ENCODE measurements at regions not wholly inside any gene's neighbourhood (a gene's known extent, or its start where the extent isn't known, plus 50 kb on each side); places are given as distances from the start of the nearest gene placed in this dataset.

DNA sequence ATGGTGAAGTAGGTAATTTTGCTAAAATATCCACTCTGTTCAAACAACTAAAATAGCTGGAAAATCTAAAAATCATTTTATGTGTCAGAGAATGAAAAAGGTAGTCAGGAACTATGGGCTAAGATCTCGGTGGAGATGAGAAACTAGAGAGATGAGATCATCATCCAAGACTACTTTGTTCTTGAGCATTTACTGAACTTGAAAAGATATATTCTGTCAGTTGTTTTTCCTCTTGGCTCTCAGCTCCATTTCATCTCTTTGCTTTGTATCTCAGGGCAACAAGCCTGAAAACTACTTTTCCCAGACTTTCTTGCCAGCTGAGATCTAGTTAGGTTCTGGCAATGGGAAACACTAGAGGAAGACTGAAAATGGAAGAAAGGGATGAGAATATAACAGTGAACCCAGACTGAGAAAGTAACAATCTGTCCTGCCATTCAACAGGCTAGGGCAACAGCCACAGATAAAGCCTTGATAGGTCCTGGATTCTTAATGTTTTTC, 346.2 kb upstream of the MEX3C start:
- H3K4me3 ChIP-seq (ENCODE audit: low read length) = no peak overlapping the region
- no peaks in the 10 kb centered on the region for H3F3A ChIP-seq (ENCODE audit: insufficient read depth, low read length)
- peaks cover 18% of the 10 kb centered on the region for H3K4me1 ChIP-seq (ENCODE audit: low read length)
- H3K9ac ChIP-seq (ENCODE audit: low read length) = no peak overlapping the region
- no peaks in the 10 kb centered on the region for H3K36me3 ChIP-seq (replicated peaks; ENCODE audit: insufficient read depth, low read length)
- DNase-seq = no peak
- H2AFZ ChIP-seq (ENCODE audit: low read length) = peak overlapping the region; percentile 1; the same call in 1 of the 2 replicates
- peak overlapping the region; percentile 17; the same call in 1 of the 2 replicates for H3K4me2 ChIP-seq (ENCODE audit: low read depth, low read length)
- TF ChIP-seq EZH2phosphoT487 (IDR thresholded peaks at IDR 0.05; ENCODE audit: low read length) = no peak
- TF ChIP-seq, protein P1, sequence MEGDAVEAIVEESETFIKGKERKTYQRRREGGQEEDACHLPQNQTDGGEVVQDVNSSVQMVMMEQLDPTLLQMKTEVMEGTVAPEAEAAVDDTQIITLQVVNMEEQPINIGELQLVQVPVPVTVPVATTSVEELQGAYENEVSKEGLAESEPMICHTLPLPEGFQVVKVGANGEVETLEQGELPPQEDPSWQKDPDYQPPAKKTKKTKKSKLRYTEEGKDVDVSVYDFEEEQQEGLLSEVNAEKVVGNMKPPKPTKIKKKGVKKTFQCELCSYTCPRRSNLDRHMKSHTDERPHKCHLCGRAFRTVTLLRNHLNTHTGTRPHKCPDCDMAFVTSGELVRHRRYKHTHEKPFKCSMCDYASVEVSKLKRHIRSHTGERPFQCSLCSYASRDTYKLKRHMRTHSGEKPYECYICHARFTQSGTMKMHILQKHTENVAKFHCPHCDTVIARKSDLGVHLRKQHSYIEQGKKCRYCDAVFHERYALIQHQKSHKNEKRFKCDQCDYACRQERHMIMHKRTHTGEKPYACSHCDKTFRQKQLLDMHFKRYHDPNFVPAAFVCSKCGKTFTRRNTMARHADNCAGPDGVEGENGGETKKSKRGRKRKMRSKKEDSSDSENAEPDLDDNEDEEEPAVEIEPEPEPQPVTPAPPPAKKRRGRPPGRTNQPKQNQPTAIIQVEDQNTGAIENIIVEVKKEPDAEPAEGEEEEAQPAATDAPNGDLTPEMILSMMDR (IDR thresholded peaks at IDR 0.05; ENCODE audit: low read length) = no peak
- no peak for TF ChIP-seq EZH2 (optimal IDR thresholded peaks at IDR 0.05; ENCODE audit: low read depth, low read length)
- H3K79me2 ChIP-seq (ENCODE audit: low read length) = no peaks in the 10 kb centered on the region
- H4K20me1 ChIP-seq (ENCODE audit: insufficient read depth, low read length) = no peaks in the 10 kb centered on the region
- no peaks in the 10 kb centered on the region for H3K9me2 ChIP-seq (replicated peaks; ENCODE audit: insufficient read depth, low read length)
- no peaks in the 10 kb centered on the region for H3K27me3 ChIP-seq (replicated peaks; ENCODE audit: insufficient read depth, low read length)
- H3K9me3 ChIP-seq (replicated peaks; ENCODE audit: insufficient read depth, low read length) = no peaks in the 10 kb centered on the region
- no peak overlapping the region for H3K27ac ChIP-seq (ENCODE audit: low read length)

DNA sequence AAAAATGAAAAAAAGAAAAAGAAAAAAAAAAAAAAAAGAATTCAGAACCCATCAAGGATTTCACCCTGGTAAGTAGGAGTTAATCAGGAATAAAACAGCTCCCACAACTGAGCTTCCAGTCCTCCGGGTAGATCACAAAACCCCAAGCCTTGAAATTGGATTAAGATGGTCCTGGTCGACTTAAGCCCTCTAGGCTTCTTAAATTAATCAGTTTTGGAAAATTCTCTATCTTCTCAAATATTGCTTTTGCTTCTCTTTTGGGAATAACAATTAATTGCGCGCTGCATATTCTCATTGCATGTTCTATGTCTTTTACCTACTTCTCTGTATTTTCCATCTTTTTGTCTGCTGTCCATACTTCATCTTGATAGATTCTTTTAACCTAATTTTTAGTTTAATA, 348.0 kb upstream of the MEX3C start:
- TF ChIP-seq EZH2phosphoT487 (IDR thresholded peaks at IDR 0.05; ENCODE audit: low read length) (no peak), EZH2 (optimal IDR thresholded peaks at IDR 0.05; ENCODE audit: low read depth, low read length) (no peak)
- TF ChIP-seq, protein P1 (IDR thresholded peaks at IDR 0.05; ENCODE audit: low read length) = no peak
- no peaks in the 10 kb centered on the region for H3K79me2 ChIP-seq (ENCODE audit: low read length)
- H3K4me1 ChIP-seq (ENCODE audit: low read length) = peaks cover 18% of the 10 kb centered on the region
- no peak overlapping the region for H2AFZ ChIP-seq (ENCODE audit: low read length)
- H3F3A ChIP-seq (ENCODE audit: insufficient read depth, low read length) = no peaks in the 10 kb centered on the region
- no peak overlapping the region for H3K4me2 ChIP-seq (ENCODE audit: low read depth, low read length)
- H3K27ac ChIP-seq (ENCODE audit: low read length) = no peak overlapping the region
- H3K9me3 ChIP-seq (replicated peaks; ENCODE audit: insufficient read depth, low read length) = no peaks in the 10 kb centered on the region
- no peaks in the 10 kb centered on the region for H3K9me2 ChIP-seq (replicated peaks; ENCODE audit: insufficient read depth, low read length)
- DNase-seq = no peak
- H3K27me3 ChIP-seq (replicated peaks; ENCODE audit: insufficient read depth, low read length) = no peaks in the 10 kb centered on the region
- no peak overlapping the region for H3K9ac ChIP-seq (ENCODE audit: low read length)
- H3K4me3 ChIP-seq (ENCODE audit: low read length) = no peak overlapping the region
- no peaks in the 10 kb centered on the region for H4K20me1 ChIP-seq (ENCODE audit: insufficient read depth, low read length)
- H3K36me3 ChIP-seq (replicated peaks; ENCODE audit: insufficient read depth, low read length) = no peaks in the 10 kb centered on the region

DNA sequence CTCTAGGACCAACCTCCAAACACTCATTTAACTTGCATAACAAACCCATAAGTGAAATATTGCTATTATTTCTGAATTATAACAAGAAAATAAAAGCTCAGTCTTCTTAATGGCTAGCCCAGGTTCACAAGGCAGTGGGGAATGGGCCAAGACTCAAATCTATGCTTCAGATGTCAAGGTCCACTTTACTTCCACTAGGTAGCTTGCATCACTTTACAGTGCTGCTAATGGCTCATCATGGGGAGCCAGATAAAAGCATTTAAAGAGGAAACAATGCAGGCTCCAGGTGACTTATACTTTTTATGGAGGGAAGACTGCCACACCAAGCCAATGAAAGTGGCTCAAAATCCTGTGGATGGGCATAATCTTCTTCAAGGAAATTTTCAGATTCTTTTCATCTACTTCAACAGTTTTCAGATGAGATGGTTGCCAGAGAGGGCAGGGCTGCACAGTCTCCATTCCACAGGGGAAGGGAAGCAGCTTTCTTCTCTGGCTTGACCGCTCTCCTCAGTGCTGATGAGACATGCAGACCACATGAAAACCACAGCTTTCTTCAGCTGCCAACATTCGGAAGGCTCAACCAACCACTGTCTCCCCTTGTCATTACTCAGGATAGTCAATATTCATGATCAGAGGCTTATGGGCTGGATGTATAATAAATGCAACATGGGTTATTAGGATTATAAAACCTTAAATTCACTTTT, 361.9 kb upstream of the MEX3C start:
- Histone ChIP-seq H2AFZ (ENCODE audit: low read length) (no peak overlapping the region), H3K27me3 (replicated peaks; ENCODE audit: insufficient read depth, low read length) (no peaks in the 10 kb centered on the region), H3K4me1 (ENCODE audit: low read length) (no peaks in the 10 kb centered on the region), H3K27ac (ENCODE audit: low read length) (no peak overlapping the region), H3F3A (ENCODE audit: insufficient read depth, low read length) (no peaks in the 10 kb centered on the region), H3K9ac (ENCODE audit: low read length) (no peak overlapping the region), H3K79me2 (ENCODE audit: low read length) (no peaks in the 10 kb centered on the region), H3K4me2 (ENCODE audit: low read depth, low read length) (no peak overlapping the region), H4K20me1 (ENCODE audit: insufficient read depth, low read length) (no peaks in the 10 kb centered on the region), H3K9me3 (replicated peaks; ENCODE audit: insufficient read depth, low read length) (no peaks in the 10 kb centered on the region), H3K9me2 (replicated peaks; ENCODE audit: insufficient read depth, low read length) (no peaks in the 10 kb centered on the region; the same call in 1 of the 2 replicates), H3K36me3 (replicated peaks; ENCODE audit: insufficient read depth, low read length) (no peaks in the 10 kb centered on the region), H3K4me3 (ENCODE audit: low read length) (no peak overlapping the region)
- DNase-seq = no peak
- TF ChIP-seq, protein P1 (IDR thresholded peaks at IDR 0.05; ENCODE audit: low read length) = no peak
- TF ChIP-seq EZH2 (optimal IDR thresholded peaks at IDR 0.05; ENCODE audit: low read depth, low read length) = no peak
- TF ChIP-seq EZH2phosphoT487 (IDR thresholded peaks at IDR 0.05; ENCODE audit: low read length) = no peak
